OCI-LY7 (cell line): ENCODE measurements at regions not wholly inside any gene's neighbourhood (a gene's known extent, or its start where the extent isn't known, plus 50 kb on each side); places are given as distances from the start of the nearest gene placed in this dataset.

Experiments
- BruUV-seq: library from RNA; stranded (reverse); fragments of 400-500 nt; replicated peaks from 2 replicates; lab custom pipeline; 2021; lab: Mats Ljungman, UMichigan
- CTCF ChIA-PET: fragments of 300-600 bp; sonication (Branson Sonifier 250); formaldehyde crosslinking; loops from one replicate; lab custom pipeline; 2022; ENCODE audit warnings: antibody characterized with exemption; ENCODE audit not compliant: unreplicated experiment; lab: Charles Lee
- POLR2A ChIA-PET: fragments of 300-600 bp; sonication (Branson Sonifier 250); formaldehyde crosslinking; loops from one replicate; lab custom pipeline; 2022; ENCODE audit warnings: antibody characterized with exemption; lab: Charles Lee
- DNase-seq: peaks from one replicate; pipeline ENCODE4 v3.0.0-alpha.2; 2015; ENCODE audit warnings: low spot score
- H2AFZ ChIP-seq: fragments of 200-600 bp; sonication (generic), shearing (Covaris generic); 2 replicates; pipeline ENCODE4 v1.6.1; 2014; ENCODE audit warnings: mild to moderate bottlenecking, antibody characterized with exemption, low read length, moderate library complexity
- H3K27ac ChIP-seq: fragments of 200-600 bp; sonication (generic); 2 replicates; pipeline ENCODE4 v1.5.1; 2014; ENCODE audit warnings: mixed run types, low read depth, mild to moderate bottlenecking, moderate library complexity, low read length, inconsistent platforms; ENCODE audit not compliant: poor library complexity, severe bottlenecking
- H3K36me3 ChIP-seq: fragments of 200-600 bp; sonication (generic); 2 replicates; pipeline ENCODE4 v1.6.1; 2014; ENCODE audit warnings: mild to moderate bottlenecking, antibody characterized with exemption, low read length, moderate library complexity, mixed read lengths; ENCODE audit not compliant: insufficient read depth
- H3K4me1 ChIP-seq: fragments of 200-600 bp; sonication (generic); 2 replicates; pipeline ENCODE4 v1.5.1; 2014; ENCODE audit warnings: mild to moderate bottlenecking, low read length; ENCODE audit not compliant: insufficient read depth, poor library complexity, severe bottlenecking
- H3K4me2 ChIP-seq: fragments of 200-600 bp; sonication (generic); 2 replicates; pipeline ENCODE4 v1.6.1; 2014; ENCODE audit warnings: mild to moderate bottlenecking, low read length
- H3K4me3 ChIP-seq: fragments of 200-600 bp; sonication (generic); 2 replicates; pipeline ENCODE4 v1.5.1; 2014; ENCODE audit warnings: mild to moderate bottlenecking, low read depth, low read length; ENCODE audit not compliant: poor library complexity, severe bottlenecking
- H3K79me2 ChIP-seq: fragments of 200-600 bp; sonication (generic); 2 replicates; pipeline ENCODE4 v1.6.1; 2016; ENCODE audit warnings: low read depth, mild to moderate bottlenecking, low read length, moderate library complexity, mixed read lengths; ENCODE audit not compliant: insufficient read depth
- H3K9me2 ChIP-seq: fragments of 200-600 bp; sonication (generic); 2 replicates; pipeline ENCODE4 v1.6.1; 2016; ENCODE audit warnings: mild to moderate bottlenecking, low read length, mixed read lengths; ENCODE audit not compliant: insufficient read depth
- H3K9me3 ChIP-seq: fragments of 200-600 bp; sonication (generic); 2 replicates; pipeline ENCODE4 v1.6.1; 2014; ENCODE audit warnings: mild to moderate bottlenecking, mixed run types, low read length, mixed read lengths
- H4K20me1 ChIP-seq: fragments of 200-600 bp; sonication (generic); 2 replicates; pipeline ENCODE4 v1.6.1; 2014; ENCODE audit warnings: mild to moderate bottlenecking, antibody characterized with exemption, low read length, moderate library complexity, mixed read lengths; ENCODE audit not compliant: insufficient read depth
- CTCF ChIP-seq: fragments of 200-600 bp; sonication (generic); conservative IDR thresholded peaks from 2 replicates; pipeline ENCODE4 v1.5.1; 2014; ENCODE audit warnings: mild to moderate bottlenecking, antibody characterized with exemption, low read length, moderate library complexity, mixed read lengths
- EZH2phosphoT487 ChIP-seq: fragments of 200-600 bp; sonication (generic); IDR thresholded peaks from 2 replicates; pipeline ENCODE4 v1.6.1; 2018; ENCODE audit warnings: low read depth, borderline replicate concordance, mild to moderate bottlenecking, mixed run types, antibody characterized with exemption, low read length, moderate library complexity, mixed read lengths
- intact Hi-C: fragments of 100-400 bp; cut with micrococcal nuclease; formaldehyde crosslinking; loops from one replicate; pipeline ENCODE4 v1.10.0; 2022; ENCODE audit not compliant: unreplicated experiment

- TF ChIP-seq CTCF (no peak), EZH2phosphoT487 (no peak)
- BruUV-seq = no TSS peak
- no peak for DNase-seq
- Histone ChIP-seq H3K4me2 (no peak overlapping the region), H3K36me3 (no peaks in the 10 kb centered on the region), H3K9me3 (no peaks in the 10 kb centered on the region), H3K79me2 (no peaks in the 10 kb centered on the region), H3K9me2 (no peaks in the 10 kb centered on the region), H2AFZ (no peak overlapping the region), H4K20me1 (no peaks in the 10 kb centered on the region), H3K27ac (no peak overlapping the region), H3K4me3 (no peak overlapping the region), H3K4me1 (no peaks in the 10 kb centered on the region)
- intact Hi-C loops = no loop called here
- POLR2A ChIA-PET = interaction anchor here (0.7 kb wide), 1 partner anchor 21 kb away, joined by 3 read pairs; no protein-coding TSS in a partner anchor
- CTCF ChIA-PET = no interaction called here
Measured at GRCh38 chr16:79973320-79973719, 372.8 kb upstream of the MAF start.

DNA sequence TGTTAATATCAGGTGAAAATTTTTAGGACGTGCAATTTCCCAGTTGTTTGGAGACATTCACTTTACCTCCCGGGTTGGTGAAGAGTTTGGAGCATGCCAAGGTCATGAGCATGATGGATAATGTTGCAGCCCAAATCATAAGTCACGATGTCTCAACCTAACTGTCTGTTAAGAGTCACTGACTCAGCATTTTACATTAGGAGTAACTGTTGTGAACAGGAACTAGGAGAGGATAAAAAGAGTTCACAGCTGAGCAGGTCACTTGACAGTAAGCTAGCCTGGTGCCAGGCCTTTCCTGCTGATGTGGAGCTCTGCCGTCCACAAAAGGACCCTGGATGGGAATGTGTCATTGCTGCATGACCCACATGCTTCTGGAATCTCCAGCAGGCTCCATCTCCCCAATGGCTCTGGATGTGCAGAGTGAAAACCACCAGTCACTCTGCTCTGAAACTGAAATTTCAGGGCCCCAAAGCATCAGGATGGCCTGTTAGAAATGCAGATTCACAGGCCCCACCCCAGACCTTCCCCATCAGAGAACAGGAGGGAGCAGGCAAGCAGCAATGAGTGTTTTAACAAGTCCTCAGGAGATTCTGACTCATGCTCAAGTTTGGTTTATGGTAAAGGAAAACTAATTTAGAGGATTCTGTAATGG, 371.6 kb upstream of the MAF start:
- no peaks in the 10 kb centered on the region for H3K36me3 ChIP-seq
- no peak overlapping the region for H3K4me2 ChIP-seq
- H3K4me3 ChIP-seq = no peak overlapping the region
- H2AFZ ChIP-seq = no peak overlapping the region
- no TSS peak for BruUV-seq
- H4K20me1 ChIP-seq = no peaks in the 10 kb centered on the region
- no peak for DNase-seq
- no peak overlapping the region for H3K27ac ChIP-seq
- ChIA-PET CTCF (no interaction called here), POLR2A (interaction anchor here (0.6 kb wide), 2 partner anchors 180 to 645 kb away, joined by 3 to 7 read pairs; no protein-coding TSS in a partner anchor)
- H3K4me1 ChIP-seq = no peaks in the 10 kb centered on the region
- H3K79me2 ChIP-seq = no peaks in the 10 kb centered on the region
- TF ChIP-seq CTCF = no peak
- no peak for TF ChIP-seq EZH2phosphoT487
- H3K9me3 ChIP-seq = no peaks in the 10 kb centered on the region
- no peaks in the 10 kb centered on the region for H3K9me2 ChIP-seq
- intact Hi-C loops = no loop called here

GRCh38 chr16:79971237-79971572, 370.7 kb upstream of the MAF start:
- no peak for DNase-seq
- H3K4me1 ChIP-seq = no peaks in the 10 kb centered on the region
- H3K79me2 ChIP-seq = no peaks in the 10 kb centered on the region
- CTCF ChIA-PET = no interaction called here
- TF ChIP-seq EZH2phosphoT487 (no peak), CTCF (no peak)
- no peak overlapping the region for H3K27ac ChIP-seq
- H3K36me3 ChIP-seq = no peaks in the 10 kb centered on the region
- POLR2A ChIA-PET = no interaction called here
- intact Hi-C loops = no loop called here
- BruUV-seq = no TSS peak
- no peaks in the 10 kb centered on the region for H3K9me3 ChIP-seq
- no peaks in the 10 kb centered on the region for H4K20me1 ChIP-seq
- no peak overlapping the region for H3K4me2 ChIP-seq
- H3K4me3 ChIP-seq = no peak overlapping the region
- no peak overlapping the region for H2AFZ ChIP-seq
- H3K9me2 ChIP-seq = no peaks in the 10 kb centered on the region
